Lung microvascular endothelial cell (primary cell): ENCODE measurements at regions not wholly inside any gene's neighbourhood (a gene's known extent, or its start where the extent isn't known, plus 50 kb on each side); places are given as distances from the start of the nearest gene placed in this dataset.

Source experiments
- DNase-seq, 2 donors: peaks; one replicate each; pipeline versions ENCODE4 v3.0.0 to v3.0.0-alpha.2; 2010; ENCODE audit warnings: low read depth in 2 of 2

- DNase-seq = no peak
These were observed 172.5 kb upstream of the MIR17HG start for GRCh38 chr13:91174886-91175501.

- DNase-seq = no peak
These were observed 169.4 kb upstream of the MIR17HG start for GRCh38 chr13:91178099-91178498.

GRCh38 chr13:91181892-91182291 lies 165.6 kb upstream of the MIR17HG start:
- no peak for DNase-seq

- no peak for DNase-seq
These were observed 163.1 kb upstream of the MIR17HG start for GRCh38 chr13:91184244-91184926.

- DNase-seq = peak in 1 of 2 donors; percentile 42
These were observed 162.1 kb upstream of the MIR17HG start for GRCh38 chr13:91185294-91185863.

GRCh38 chr13:91187522-91187921 lies 160.0 kb upstream of the MIR17HG start:
- no peak for DNase-seq

GRCh38 chr13:91189506-91189905 lies 158.0 kb upstream of the MIR17HG start:
- DNase-seq = no peak

GRCh38 chr13:91193358-91193757 lies 154.1 kb upstream of the MIR17HG start:
- DNase-seq = no peak

- no peak for DNase-seq
These were observed 151.7 kb upstream of the MIR17HG start for GRCh38 chr13:91195789-91196188.

- DNase-seq = no peak
These were observed 150.5 kb upstream of the MIR17HG start for GRCh38 chr13:91196958-91197357.

GRCh38 chr13:91199866-91200265 lies 147.6 kb upstream of the MIR17HG start:
- no peak for DNase-seq

GRCh38 chr13:91200486-91200885 lies 147.0 kb upstream of the MIR17HG start:
- DNase-seq = no peak

GRCh38 chr13:91203430-91203829 lies 144.1 kb upstream of the MIR17HG start:
- DNase-seq = no peak

GRCh38 chr13:91207261-91207660 lies 140.2 kb upstream of the MIR17HG start:
- DNase-seq = no peak

GRCh38 chr13:91211510-91211909 lies 136.0 kb upstream of the MIR17HG start:
- DNase-seq = no peak

- DNase-seq = no peak
These were observed 135.3 kb upstream of the MIR17HG start for GRCh38 chr13:91212231-91212630.

- no peak for DNase-seq
These were observed 133.5 kb upstream of the MIR17HG start for GRCh38 chr13:91214031-91214430.

GRCh38 chr13:91216928-91217700 lies 130.4 kb upstream of the MIR17HG start:
- DNase-seq = no peak

GRCh38 chr13:91219201-91219600 lies 128.3 kb upstream of the MIR17HG start:
- no peak for DNase-seq

- DNase-seq = no peak
These were observed 126.6 kb upstream of the MIR17HG start for GRCh38 chr13:91220872-91221271.

GRCh38 chr13:91228108-91228507 lies 119.4 kb upstream of the MIR17HG start:
- DNase-seq = no peak

GRCh38 chr13:91228940-91229339 lies 118.5 kb upstream of the MIR17HG start:
- peak in 1 of 2 donors; percentile 57 for DNase-seq
